GM12891 (cell line): ENCODE measurements at regions not wholly inside any gene's neighbourhood (a gene's known extent, or its start where the extent isn't known, plus 50 kb on each side); places are given as distances from the start of the nearest gene placed in this dataset.

Experiments
- DNase-seq: peaks from one replicate; pipeline ENCODE4 v3.0.0; 2011; ENCODE audit warnings: low spot score; ENCODE audit not compliant: insufficient read length
- FAIRE-seq: peaks from 2 replicates; lab custom pipeline; 2011; peaks lifted over from hg19 to GRCh38; lab: Jason Lieb, UNC
- PAX5 ChIP-seq: IDR thresholded peaks from 2 replicates; pipeline ENCODE4 v1.6.1; 2011; ENCODE audit warnings: low read length, moderate library complexity, mild to moderate bottlenecking; ENCODE audit not compliant: insufficient read depth, severe bottlenecking
- POLR2A ChIP-seq: IDR thresholded peaks from 2 replicates; pipeline ENCODE4 v1.6.1; 2011; ENCODE audit warnings: low read depth, low read length, control low read depth
- POLR2AphosphoS5 ChIP-seq: IDR thresholded peaks from 2 replicates; pipeline ENCODE4 v1.6.1; 2011; ENCODE audit warnings: low read depth, low read length, control low read depth
- POU2F2 ChIP-seq: IDR thresholded peaks from 2 replicates; pipeline ENCODE4 v1.6.1; 2011; ENCODE audit warnings: low read depth, mild to moderate bottlenecking, control low read depth, low read length, moderate library complexity
- SPI1 ChIP-seq: IDR thresholded peaks from 2 replicates; pipeline ENCODE4 v1.6.1; 2011; ENCODE audit warnings: low read depth, low read length, control low read depth
- TAF1 ChIP-seq: IDR thresholded peaks from 2 replicates; pipeline ENCODE4 v1.6.1; 2011; ENCODE audit warnings: low read depth, low read length, control low read depth

DNA sequence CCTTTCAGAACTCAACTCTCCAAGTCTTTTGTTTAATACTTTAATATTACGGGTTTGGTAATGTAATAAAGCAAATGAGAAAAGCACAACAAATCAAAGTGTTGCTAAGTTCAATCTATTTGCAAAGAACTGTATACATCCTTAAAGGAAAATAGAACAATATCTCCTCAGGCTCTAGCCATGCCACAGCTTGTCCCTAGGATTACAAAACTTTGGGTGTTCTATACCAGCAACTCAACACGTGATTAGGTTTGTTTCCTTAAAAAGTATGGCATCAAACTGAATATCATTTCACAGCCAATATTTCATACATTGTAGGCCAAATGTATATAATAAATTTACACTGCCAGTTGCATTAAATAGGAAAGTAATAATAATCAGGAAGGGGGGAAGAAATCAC is 418.6 kb upstream of the MDFIC2 start:
- FAIRE-seq (no peak), DNase-seq (no peak)

DNA sequence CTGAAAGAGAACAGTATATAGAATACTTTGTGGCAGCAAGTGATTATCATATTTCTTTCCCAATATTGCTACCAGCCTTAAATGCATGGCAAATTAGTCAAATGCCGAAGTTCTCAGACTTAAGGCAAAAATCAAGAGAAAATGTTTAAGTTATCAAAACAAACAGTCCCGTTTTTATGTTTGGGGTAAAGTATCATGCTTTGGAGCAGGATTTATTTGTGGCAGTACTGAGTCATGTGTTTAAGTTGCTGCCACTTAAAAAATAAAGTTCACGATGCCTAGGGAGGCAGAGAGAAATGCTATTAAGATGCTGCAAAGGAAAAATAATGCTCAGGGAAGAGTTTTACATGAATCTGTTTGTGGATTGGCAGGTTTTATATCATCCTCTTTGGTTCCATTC is 417.4 kb upstream of the MDFIC2 start:
- FAIRE-seq (no peak), DNase-seq (no peak)
- TF ChIP-seq POU2F2 (no peak), TAF1 (no peak), PAX5 (no peak), POLR2A (no peak), POLR2AphosphoS5 (no peak), SPI1 (no peak)

More for the DNA sequence above, 418.6 kb upstream of the MDFIC2 start:
- TF ChIP-seq POLR2AphosphoS5 (no peak), SPI1 (no peak), POU2F2 (no peak), PAX5 (no peak), TAF1 (no peak), POLR2A (no peak)

DNA sequence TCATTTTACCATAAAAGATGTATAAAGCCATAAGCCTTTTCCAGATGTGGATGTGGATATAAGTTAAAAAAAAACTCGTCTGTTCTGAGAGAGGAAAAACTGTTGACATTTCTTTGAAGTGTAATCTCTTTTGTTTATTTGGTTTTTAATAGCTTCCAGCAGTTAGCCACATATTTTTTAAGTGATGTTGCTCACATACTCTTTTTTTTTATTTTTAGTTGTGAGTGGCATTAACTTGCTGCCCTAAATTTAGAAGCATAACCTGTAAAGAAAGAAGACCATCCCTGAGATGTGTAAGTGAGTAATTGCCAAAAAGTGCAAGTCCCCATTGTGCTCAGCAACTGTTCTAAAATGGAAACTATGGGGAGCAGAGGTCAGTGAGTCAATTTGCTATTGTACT is 415.9 kb upstream of the MDFIC2 start:
- FAIRE-seq (no peak), DNase-seq (no peak)
- TF ChIP-seq POLR2AphosphoS5 = no peak
- no peak for TF ChIP-seq POU2F2
- TF ChIP-seq TAF1 = no peak
- no peak for TF ChIP-seq PAX5
- TF ChIP-seq SPI1 = no peak
- no peak for TF ChIP-seq POLR2A

DNA sequence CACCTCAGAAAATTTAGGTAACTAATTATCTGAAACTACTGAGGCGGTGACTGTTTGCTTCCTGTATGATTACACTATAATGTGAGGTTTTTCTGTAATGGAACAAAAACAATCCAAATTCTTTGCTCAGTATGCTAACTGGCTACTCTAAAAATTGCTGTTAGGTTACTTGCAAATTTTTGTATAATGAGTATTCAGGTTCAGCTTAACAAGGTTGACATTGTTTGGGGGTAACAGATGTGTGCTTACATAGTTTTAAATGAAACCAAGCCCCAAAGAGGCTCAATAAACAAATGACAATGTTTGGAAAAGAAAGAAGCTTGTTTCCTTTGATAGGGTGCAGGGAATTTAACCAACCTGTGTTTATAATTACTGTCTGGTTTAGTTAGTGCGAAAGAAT is 414.5 kb upstream of the MDFIC2 start:
- FAIRE-seq = no peak
- TF ChIP-seq POU2F2 (no peak), PAX5 (no peak), POLR2AphosphoS5 (no peak), SPI1 (no peak), TAF1 (no peak), POLR2A (no peak)
- DNase-seq = no peak

DNA sequence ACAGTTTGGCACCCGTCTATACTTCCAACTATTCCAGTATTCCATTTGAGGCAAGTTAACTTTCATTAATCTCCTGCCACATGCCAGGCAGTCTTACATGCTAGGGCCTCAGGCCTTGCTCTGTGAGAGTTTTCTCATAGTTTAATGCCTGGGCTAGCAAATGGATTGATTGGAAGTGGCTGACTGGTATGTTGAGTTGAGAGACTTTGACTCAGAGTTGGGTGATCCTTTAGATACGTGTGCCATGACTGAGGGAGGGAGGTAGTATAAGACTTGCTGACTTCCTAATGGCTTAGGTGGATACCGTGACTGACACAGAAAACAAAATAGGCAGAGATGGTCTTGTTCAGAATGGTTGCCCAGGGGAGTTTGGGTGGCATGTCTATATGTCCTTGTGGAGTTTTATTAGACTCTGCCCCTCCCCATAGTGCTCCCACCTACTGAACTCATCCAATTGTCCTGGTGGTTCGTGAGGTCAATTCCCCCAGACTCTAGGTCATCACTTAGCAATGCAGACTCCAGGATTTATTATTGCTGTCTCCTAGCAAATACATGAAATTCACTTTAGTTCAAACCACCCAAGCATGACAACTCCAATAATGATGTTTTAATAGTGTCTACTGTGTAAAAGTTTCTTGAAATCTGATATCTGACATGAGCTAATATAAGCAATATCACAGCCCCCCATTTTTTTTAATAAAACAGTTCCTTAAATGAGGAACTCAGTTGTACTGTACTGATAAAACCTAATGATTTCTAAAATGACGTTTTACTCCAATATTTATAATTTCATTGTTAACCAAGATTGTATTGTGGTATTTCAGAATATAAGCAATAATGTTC is 413.9 kb upstream of the MDFIC2 start:
- TF ChIP-seq PAX5 (no peak), SPI1 (no peak), POLR2A (no peak), TAF1 (no peak), POLR2AphosphoS5 (no peak)
- DNase-seq = no peak
- FAIRE-seq = no peak

DNA sequence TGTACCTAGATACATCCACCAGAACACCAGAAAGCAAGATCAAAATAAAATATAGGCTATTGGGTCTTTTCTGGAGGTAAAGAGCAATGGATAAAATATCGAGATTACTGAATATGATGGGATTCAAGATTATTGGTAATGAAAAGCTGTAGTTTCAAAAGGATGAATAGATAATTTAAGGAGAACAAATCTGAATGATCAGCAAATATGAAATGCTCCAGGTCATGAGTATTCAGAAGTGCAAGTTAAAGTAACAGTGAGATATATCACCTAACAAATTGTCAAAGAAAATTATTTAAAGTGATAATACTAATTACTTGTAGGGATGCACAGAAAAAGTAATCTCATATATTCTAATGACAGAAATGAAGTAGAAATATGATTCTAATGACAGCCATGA is 409.6 kb upstream of the MDFIC2 start:
- no peak for DNase-seq
- FAIRE-seq = no peak
- TF ChIP-seq POLR2AphosphoS5 (no peak), PAX5 (no peak), TAF1 (no peak), POLR2A (no peak), POU2F2 (no peak), SPI1 (no peak)

DNA sequence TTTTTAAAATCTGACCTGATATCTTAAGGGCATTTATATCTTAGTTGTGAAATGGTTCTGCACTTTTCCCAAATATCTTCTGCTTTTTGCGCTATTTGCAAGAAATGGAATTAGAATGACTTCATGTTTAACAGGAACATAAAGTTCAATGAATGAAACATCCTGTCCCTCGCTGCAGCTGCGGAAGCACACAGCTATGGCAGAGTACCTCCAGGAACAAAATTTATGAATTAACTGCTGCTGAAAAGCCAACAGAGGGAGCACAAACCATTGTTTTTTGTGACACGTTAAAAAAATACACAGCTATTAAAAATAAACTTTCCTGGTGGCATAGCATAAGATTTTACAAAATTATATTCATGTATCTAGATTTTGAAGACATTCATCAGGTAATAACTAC is 404.4 kb upstream of the MDFIC2 start:
- FAIRE-seq = no peak
- no peak for DNase-seq
- TF ChIP-seq TAF1 (no peak), SPI1 (no peak), POLR2A (no peak), POU2F2 (no peak), PAX5 (no peak), POLR2AphosphoS5 (no peak)

DNA sequence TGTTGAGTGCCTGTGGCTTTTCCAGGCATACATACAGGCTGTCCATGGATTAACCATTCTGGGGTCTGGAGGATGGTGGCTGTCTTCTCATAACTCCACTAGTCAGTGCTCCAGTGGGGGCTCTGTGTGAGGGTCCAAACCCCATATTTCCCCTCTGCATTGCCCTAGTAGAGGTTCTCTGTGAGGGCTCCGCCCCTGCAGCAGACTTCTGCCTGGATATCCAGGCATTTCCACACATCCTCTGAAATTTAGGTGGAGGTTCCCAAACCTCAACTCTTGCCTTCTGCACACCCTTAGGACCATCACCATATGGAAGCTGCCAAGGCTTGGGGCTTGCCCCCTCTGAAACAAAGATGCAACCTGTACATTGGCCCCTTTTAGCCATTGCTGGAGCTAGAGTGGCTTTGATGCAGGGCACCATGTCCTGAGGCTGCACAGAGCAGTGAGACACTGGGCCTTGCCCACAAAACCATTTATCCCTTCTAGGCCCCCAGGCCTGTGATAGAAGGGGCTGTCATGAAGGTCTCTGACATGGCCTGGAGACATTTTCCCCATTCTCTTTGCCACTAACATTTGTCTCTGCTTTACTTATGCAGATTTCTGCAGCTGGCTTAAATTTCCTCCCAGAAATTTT is 400.1 kb upstream of the MDFIC2 start:
- TF ChIP-seq TAF1 (no peak), SPI1 (no peak), POLR2A (no peak), POU2F2 (no peak), POLR2AphosphoS5 (no peak), PAX5 (no peak)
- FAIRE-seq = no peak
- no peak for DNase-seq

DNA sequence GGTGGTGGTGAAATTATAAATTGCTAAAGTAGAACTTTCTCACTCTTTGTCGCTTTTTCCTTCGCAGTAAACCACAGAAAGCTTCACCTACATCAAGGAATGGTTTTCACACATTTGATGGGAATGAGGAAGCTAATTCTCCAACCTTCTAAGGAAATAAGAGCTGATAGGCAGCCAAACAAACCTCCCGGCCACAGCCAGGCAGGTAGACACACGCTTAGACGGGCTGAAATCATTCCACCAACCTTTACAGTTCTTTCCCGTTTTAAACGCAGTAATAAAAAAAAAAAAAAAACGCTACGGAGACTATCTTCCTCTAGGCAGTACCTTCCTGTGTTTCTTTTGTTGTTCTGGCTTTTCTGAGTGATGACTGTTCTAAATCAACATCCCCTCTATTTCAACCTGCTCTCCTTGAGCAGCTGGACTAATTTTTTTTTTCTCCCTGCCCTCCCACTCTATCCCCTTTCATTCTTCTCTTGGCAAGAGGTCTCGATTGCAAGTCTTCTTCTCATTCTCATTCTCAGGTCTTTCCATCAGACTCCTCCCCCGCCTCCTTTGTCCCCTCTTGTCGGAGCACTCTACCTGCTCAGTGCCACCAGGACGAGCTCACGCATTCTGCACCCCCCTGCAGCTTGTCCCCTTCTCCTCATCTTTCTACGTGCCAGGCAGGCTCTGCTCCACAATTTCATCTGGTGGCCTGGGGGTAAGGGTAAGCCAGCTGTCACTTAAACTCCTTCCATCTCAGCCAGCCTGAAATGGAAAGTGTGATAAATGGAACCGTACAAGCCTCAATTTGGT is 391.1 kb upstream of the MDFIC2 start:
- TF ChIP-seq SPI1 = no peak
- TF ChIP-seq PAX5 = no peak
- no peak for TF ChIP-seq POLR2AphosphoS5
- TF ChIP-seq TAF1 = no peak
- no peak for TF ChIP-seq POU2F2
- no peak for TF ChIP-seq POLR2A
- FAIRE-seq = no peak
- no peak for DNase-seq

DNA sequence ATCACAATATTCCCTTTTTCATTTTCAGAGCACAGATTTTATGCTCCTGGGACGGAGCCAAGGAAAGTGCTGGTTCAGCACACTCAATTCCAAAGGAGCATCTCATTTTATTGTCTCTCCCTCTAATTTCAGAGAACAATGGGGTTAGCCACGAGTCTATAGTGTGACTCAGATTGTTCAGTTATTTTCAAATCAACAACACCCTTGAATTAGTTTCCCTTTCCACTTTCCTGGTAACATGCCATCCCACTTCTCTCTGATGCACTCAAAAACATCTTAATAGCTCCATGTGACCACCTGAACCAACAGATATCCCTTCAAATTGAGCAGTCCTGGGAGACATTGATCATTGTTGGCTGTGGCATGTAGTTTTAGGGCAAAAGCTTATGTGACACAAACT is 389.7 kb upstream of the MDFIC2 start:
- FAIRE-seq (no peak), DNase-seq (no peak)
- TF ChIP-seq POU2F2 (no peak), TAF1 (no peak), SPI1 (no peak), PAX5 (no peak), POLR2AphosphoS5 (no peak)
